Effector memory CD4-positive, alpha-beta T cell (primary cell): ENCODE measurements at regions not wholly inside any gene's neighbourhood (a gene's known extent, or its start where the extent isn't known, plus 50 kb on each side); places are given as distances from the start of the nearest gene placed in this dataset.

Source experiments
- DNase-seq, 3 donors: peaks; one replicate each; pipeline ENCODE4 v3.0.0-alpha.2; 2020
- H3K27ac ChIP-seq: 2 replicates; pipeline ENCODE4 v1.7.0; 2013; ENCODE audit warnings: mild to moderate bottlenecking, low read length, moderate library complexity; ENCODE audit not compliant: insufficient read depth, poor library complexity, severe bottlenecking
- H3K27me3 ChIP-seq: replicated peaks from 2 replicates; pipeline ENCODE4 v1.7.0; 2013; ENCODE audit warnings: mild to moderate bottlenecking, low read length; ENCODE audit not compliant: insufficient read depth, control insufficient read depth, poor library complexity, severe bottlenecking
- H3K36me3 ChIP-seq: 2 replicates; pipeline ENCODE4 v1.7.0; 2013; ENCODE audit warnings: mild to moderate bottlenecking, low read length, moderate library complexity; ENCODE audit not compliant: control insufficient read depth, insufficient read depth
- H3K4me1 ChIP-seq: 2 replicates; pipeline ENCODE4 v1.7.0; 2013; ENCODE audit warnings: low read length, mild to moderate bottlenecking; ENCODE audit not compliant: control insufficient read depth, insufficient read depth, poor library complexity, severe bottlenecking
- H3K4me3 ChIP-seq: 2 replicates; pipeline ENCODE4 v1.7.0; 2013; ENCODE audit warnings: low read length, low read depth, mild to moderate bottlenecking; ENCODE audit not compliant: insufficient read depth, poor library complexity, severe bottlenecking
- H3K9me3 ChIP-seq: 2 replicates; pipeline ENCODE4 v1.7.0; 2013; ENCODE audit warnings: mild to moderate bottlenecking, low read length, moderate library complexity; ENCODE audit not compliant: control insufficient read depth

DNA sequence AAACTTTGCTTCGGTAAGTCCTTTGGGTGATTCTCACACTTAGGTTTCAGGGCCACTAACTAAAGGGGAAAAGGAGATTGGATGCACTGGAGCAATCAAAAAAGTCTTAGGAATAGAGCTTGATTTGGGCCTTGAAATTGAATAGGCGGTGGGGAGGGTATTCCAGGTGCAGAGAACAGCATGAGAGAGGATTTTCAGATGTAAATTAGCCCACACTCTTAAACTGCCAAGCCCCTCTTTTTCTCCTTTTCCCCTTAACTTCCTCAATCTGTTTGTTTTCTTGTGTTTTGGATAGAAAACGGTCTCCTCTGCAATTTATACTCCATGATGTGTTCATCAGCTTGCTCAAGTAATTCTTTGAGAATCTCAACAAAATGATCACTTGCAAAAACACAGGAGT is 62.1 kb upstream of the RIPOR2 start:
- Histone ChIP-seq H3K36me3 (no peaks in the 10 kb centered on the region), H3K4me1 (peaks cover 13% of the 10 kb centered on the region), H3K4me3 (no peak overlapping the region), H3K27me3 (no peaks in the 10 kb centered on the region), H3K27ac (no peak overlapping the region), H3K9me3 (no peaks in the 10 kb centered on the region)
- no peak for DNase-seq

DNA sequence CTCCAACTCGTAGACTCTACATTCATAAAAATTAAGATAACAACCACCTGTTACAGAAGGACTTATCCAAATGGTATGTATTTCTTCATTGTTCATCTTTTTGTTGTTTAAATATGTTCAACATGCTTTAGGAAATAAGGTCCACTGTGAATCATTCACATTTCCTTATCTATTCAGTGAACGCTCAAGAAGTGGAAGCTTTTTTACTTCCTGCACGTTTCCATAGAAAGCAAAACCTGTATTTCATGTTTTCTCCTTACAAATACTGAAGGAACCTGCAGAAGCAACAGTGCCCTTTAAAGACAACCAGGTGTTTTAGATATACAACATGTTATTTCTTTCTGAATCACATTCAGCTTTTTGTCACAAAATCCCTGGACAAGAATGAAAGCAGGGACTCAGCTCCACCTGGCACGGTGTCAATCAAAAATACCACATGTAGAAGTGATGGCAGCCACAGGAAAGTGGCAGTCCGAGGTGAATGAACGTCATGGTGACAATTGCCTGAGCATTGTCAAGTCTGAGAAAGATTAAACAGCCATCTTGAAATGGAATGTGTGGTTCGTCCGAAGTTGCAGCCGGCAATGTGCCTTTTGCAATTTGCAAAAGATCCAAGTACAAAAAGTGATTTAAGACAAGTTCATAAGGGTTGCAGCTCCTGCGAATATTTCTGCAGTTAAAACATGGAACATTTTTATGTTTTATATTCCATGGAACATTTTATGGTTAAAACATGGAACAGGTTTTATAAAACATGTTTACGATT is 66.7 kb upstream of the RIPOR2 start:
- Histone ChIP-seq H3K36me3 (no peaks in the 10 kb centered on the region), H3K27ac (no peak overlapping the region), H3K4me3 (no peak overlapping the region), H3K9me3 (no peaks in the 10 kb centered on the region), H3K4me1 (peaks cover 17% of the 10 kb centered on the region), H3K27me3 (no peaks in the 10 kb centered on the region)
- no peak for DNase-seq

GRCh38 chr6:25004357-25004756 is 68.6 kb upstream of the RIPOR2 start:
- Histone ChIP-seq H3K27ac (no peak overlapping the region), H3K4me3 (no peak overlapping the region), H3K36me3 (no peaks in the 10 kb centered on the region), H3K27me3 (no peaks in the 10 kb centered on the region), H3K4me1 (peaks cover 31% of the 10 kb centered on the region), H3K9me3 (no peaks in the 10 kb centered on the region)
- no peak for DNase-seq

DNA sequence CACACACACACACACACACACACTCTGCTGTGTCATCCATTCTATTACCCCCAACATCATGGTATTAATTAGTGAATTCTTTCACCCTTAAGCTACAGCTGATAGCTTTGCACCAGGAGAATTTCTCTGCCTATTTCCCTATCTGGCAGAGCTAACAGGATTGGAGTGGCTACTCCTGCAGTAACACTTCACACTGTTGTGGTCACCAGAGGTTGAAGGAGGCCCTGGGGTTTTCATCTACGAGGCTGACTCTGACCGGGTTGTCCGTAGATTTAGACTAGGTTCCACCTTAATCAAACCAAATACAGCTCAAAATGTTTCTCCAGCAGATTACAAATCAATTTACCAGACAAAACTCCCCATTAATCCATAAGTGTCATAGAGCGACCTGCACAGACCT is 69.2 kb upstream of the RIPOR2 start:
- no peaks in the 10 kb centered on the region for H3K36me3 ChIP-seq
- DNase-seq: no peak
- H3K27ac ChIP-seq: no peak overlapping the region
- H3K4me1 ChIP-seq: peaks cover 37% of the 10 kb centered on the region
- H3K9me3 ChIP-seq: no peaks in the 10 kb centered on the region
- H3K4me3 ChIP-seq: no peak overlapping the region
- H3K27me3 ChIP-seq: no peaks in the 10 kb centered on the region

DNA sequence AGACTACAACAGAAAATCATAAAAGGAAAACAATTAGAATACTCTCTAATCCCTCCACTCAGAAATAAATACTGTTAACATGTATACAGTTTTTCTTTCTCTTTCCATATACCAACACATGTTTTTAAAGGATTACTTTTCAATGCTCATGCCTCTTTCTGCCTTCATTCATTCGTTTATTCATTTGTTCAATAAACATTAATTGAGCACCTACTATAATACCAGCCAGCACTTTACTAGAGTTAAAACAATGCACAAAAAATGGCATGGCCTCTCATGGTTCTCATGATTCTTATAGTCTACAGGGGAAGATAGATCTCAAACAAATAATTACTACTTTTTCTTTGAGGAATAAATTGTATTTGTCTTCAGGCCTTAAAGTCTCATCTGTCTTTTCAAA is 70.3 kb upstream of the RIPOR2 start:
- Histone ChIP-seq H3K27ac (peak overlapping the region; percentile 67), H3K27me3 (no peaks in the 10 kb centered on the region), H3K4me3 (no peak overlapping the region), H3K4me1 (peaks cover 40% of the 10 kb centered on the region), H3K9me3 (no peaks in the 10 kb centered on the region), H3K36me3 (no peaks in the 10 kb centered on the region)
- DNase-seq: no peak

- peaks cover 40% of the 10 kb centered on the region for H3K4me1 ChIP-seq
Observed at GRCh38 chr6:25006565-25007001, 70.8 kb upstream of the RIPOR2 start.

GRCh38 chr6:25007269-25007699 is 71.5 kb upstream of the RIPOR2 start:
- Histone ChIP-seq H3K4me3 (peak overlapping the region; percentile 9), H3K36me3 (no peaks in the 10 kb centered on the region), H3K9me3 (no peaks in the 10 kb centered on the region), H3K4me1 (peaks cover 40% of the 10 kb centered on the region), H3K27me3 (no peaks in the 10 kb centered on the region), H3K27ac (peak overlapping the region; percentile 67)
- no peak for DNase-seq

More at GRCh38 chr6:25006565-25007001, 70.8 kb upstream of the RIPOR2 start:
- DNase-seq: peak in 1 of 3 donors; percentile 29
- peak overlapping the region; percentile 67 for H3K27ac ChIP-seq
- H3K4me3 ChIP-seq: peak overlapping the region; percentile 27
- H3K36me3 ChIP-seq: no peaks in the 10 kb centered on the region
- no peaks in the 10 kb centered on the region for H3K27me3 ChIP-seq
- no peaks in the 10 kb centered on the region for H3K9me3 ChIP-seq

DNA sequence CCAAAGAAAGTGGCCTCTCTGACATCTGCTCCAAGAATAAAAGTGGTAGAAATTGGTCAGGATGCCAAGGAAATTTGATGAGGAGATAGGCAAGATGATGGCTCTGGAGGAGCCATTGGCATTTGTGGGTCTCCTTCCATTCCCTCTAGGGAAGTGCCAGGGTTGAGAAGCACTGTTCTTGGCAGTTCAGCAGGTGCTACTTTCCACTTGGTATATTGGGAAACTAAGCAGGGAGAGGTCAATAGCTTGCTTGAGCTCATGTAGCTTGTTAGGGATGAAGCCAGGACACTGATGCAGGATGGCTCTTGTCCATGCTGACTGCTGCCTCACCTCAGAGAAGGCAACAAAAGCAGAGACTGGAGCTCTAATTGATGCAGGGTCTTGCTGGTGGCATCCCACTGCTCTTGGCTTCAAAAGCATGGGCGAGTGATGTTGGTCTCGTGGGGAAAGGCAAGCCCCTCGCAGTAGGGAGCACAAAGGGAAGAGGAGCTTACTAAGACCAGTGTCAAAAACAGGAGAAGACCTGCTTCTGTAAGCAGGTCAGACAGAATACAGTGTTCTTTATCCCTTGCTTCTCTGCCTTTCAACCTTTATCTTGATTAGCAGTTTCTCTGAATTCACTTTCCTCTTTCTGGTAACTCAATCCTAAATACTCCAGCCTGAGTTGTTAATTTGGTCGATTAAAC is 73.1 kb upstream of the RIPOR2 start:
- H3K27ac ChIP-seq: peak overlapping the region; percentile 11
- H3K4me1 ChIP-seq: peaks cover 40% of the 10 kb centered on the region

GRCh38 chr6:25009393-25009710 is 73.6 kb upstream of the RIPOR2 start:
- H3K27ac ChIP-seq: peak overlapping the region; percentile 11
- peak overlapping the region; percentile 9 for H3K4me3 ChIP-seq
- H3K36me3 ChIP-seq: no peaks in the 10 kb centered on the region
- no peaks in the 10 kb centered on the region for H3K9me3 ChIP-seq
- no peak for DNase-seq
- no peaks in the 10 kb centered on the region for H3K27me3 ChIP-seq
- peaks cover 40% of the 10 kb centered on the region for H3K4me1 ChIP-seq

More for the DNA sequence above, 73.1 kb upstream of the RIPOR2 start:
- H3K9me3 ChIP-seq: no peaks in the 10 kb centered on the region
- H3K4me3 ChIP-seq: peak overlapping the region; percentile 9
- no peaks in the 10 kb centered on the region for H3K36me3 ChIP-seq
- no peak for DNase-seq
- H3K27me3 ChIP-seq: no peaks in the 10 kb centered on the region

- H3K4me3 ChIP-seq: no peak overlapping the region
- DNase-seq: no peak
- H3K9me3 ChIP-seq: no peaks in the 10 kb centered on the region
- H3K4me1 ChIP-seq: peaks cover 48% of the 10 kb centered on the region
- no peak overlapping the region for H3K27ac ChIP-seq
- H3K36me3 ChIP-seq: no peaks in the 10 kb centered on the region
- H3K27me3 ChIP-seq: no peaks in the 10 kb centered on the region
Observed at GRCh38 chr6:25010176-25010575, 74.4 kb upstream of the RIPOR2 start.
